ENCODE measurements at regions not wholly inside any gene's neighbourhood (a gene's known extent, or its start where the extent isn't known, plus 50 kb on each side); places are given as distances from the start of the nearest gene placed in this dataset.
"Not testable (repeated sequence)": the region's sequence is repeated elsewhere in the genome, so short reads cannot be mapped to it uniquely, and the experiment has no call there.

DNA sequence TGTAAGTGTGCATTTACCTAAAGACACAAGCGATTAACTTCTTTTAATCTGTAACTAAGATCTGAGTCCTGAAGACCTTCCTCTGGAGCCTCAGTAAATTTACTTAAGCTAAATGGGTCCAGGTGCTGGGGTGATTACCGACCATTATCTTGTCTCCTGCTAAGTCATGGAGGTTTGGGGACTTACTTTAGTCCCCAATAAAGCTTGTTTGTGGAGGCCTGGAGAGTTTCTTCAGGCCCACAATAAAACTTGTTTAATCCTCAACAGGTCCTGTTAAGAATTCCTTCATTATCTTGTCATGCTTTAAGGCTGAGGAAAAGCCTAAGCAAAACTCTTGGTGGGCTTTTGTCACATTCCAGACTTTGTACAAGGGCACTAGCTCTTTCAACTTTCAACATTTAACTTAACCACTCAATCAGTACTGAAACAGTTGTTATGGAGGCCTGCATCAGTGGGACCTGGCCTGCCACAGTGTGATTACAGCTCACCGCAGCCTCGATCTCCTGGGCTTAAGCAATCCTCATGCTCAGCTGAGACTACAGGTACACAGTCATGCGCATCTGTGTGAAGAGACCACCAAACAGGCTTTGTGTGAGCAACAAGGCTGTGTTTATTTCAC lies 84.0 kb downstream of the FMO4 start:
- no peak for DNase-seq (ENCODE audit: low spot score)

DNA sequence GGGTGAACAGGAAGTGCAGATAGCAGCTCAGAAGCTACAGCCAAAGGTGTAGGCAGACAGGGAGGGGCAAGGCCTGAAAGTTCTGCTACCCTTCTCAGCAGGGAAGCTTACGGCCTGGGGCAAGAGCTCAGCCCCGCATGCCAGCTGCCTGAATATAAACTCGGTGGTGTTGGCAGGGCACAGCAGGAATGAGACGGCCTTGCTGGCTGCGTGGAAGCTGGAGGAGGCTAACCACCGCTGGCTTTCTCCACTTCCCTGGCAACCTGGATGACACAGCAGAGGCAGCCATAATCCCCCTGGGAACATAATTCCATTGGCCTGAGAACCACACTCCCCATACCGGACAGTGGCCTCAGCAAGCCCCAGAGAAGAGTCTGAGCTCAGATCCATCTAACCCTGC lies 81.9 kb upstream of the PRRC2C start:
- DNase-seq (ENCODE audit: low spot score), result peak; percentile 75

DNA sequence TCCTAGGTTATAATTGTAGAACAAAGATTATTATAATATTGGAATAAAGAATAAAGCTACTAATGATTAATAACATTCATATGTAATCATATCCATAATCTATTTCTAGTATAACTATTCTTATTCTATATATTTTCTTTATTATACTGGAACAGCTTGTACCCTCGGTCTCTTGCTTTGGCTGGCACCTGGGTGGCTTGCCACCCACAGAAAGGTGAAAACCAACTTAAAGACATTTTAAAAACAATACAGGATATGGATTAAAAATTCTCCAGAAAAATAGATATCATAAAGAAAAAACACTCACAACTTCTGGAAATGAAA lies 80.0 kb upstream of the PRRC2C start:
- DNase-seq (ENCODE audit: low spot score), result no peak

DNA sequence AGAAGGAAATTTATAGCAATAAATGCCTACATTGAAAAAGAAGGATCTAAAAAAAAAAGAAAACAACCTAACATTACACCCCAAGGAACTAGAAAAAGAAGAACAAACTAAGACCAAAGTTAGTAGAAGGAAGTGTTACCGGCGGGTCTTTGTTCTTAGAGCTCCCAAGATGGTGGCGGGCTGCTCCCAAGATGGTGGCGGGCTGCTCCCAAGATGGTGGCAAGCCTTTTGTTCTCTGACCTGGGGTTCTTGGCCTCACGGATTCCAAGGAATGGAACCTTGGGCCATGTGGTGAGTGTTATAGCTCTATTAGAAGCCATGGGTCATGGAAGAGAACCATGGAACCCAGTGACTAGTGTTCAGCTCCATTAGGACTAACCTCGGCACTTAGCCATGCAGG lies 71.8 kb upstream of the PRRC2C start:
- DNase-seq (ENCODE audit: low spot score), result not testable (repeated sequence)

DNA sequence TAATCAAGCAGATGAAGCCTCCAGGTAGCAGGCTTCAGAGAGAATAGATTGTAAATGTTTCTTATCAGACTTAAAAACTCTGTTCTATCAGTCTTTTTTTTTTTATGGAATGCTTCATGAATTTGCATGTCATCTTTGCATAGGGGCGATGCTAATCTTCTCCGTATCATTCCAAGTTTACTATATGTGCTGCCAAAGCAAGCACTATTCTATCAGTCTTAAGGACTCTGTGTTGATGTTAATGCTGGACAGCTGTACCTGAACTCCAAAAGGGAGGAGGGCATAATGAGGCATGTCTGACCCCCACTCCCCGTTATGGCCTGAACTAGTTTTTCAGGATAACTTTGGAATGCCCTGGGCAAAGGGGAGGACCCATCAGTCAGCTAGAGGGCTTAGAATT lies 66.8 kb upstream of the PRRC2C start:
- DNase-seq (ENCODE audit: low spot score), result no peak

DNA sequence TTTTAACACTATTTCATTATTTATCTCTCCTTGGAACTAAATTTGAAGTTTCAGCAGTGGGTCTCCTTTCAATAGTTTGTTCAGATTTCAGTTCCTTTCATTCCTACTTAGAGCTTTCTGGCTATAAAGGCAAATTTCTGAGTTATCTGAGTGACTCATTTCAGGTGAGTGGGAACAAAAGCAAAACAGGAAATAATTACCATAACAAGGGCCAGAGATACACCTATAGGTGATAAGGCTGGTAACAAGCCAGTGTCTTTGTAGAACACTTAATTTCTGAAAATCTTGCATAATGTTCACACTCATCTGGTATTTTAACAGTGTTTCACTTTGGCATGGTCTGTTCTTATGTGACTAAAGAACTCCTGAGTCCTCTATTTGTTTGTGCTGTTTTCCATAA lies 64.5 kb upstream of the PRRC2C start:
- DNase-seq (ENCODE audit: low spot score), result no peak

DNA sequence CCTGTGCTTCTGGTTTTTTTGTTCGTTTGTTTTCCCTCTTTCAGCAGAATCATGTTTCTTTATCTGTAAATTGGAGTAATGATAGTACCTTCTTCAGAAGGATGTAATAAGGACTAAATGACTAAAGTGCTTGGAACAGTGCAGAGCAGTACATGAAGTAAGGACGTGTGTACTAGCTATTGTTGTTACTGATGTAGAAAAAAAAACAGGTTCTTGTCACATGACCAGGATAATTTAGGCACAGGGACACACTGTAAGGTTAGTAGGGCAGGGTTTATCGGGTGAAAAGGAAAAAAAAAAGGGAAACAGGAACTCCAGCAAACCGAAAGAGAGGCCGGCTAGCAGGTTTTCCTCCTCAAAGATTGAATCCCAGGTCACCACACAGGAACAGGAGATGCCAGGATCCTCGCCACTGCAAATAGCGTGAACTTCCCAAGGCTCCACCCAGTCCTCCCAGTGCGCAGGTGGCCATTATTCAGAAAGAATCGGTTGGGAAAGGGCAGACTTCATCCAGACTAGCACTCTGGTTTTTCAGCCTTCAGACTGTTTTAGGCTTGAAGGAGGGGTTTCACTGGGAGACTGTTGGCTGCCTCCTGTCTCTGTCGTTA lies 63.8 kb upstream of the PRRC2C start:
- no peak for DNase-seq (ENCODE audit: low spot score)

DNA sequence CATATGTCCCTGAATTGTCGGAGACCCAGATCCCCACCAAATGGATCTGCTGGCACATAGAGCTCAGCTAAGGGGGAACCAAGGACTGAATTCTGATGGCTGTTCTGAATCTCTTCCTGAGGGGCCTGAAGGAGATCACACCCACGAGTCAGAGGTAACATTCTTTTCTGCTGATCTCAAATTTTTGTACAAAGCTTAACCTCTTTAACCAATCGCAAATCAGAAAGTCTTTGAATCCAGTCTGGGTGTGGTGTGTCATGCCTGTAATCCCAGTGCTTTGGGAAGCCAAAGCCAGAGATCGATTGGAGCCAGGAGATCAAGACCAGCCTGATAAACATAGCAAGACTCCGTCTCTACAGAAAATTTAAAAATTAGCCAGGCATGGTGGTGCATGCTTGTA lies 62.8 kb upstream of the PRRC2C start:
- no peak for DNase-seq (ENCODE audit: low spot score)

DNA sequence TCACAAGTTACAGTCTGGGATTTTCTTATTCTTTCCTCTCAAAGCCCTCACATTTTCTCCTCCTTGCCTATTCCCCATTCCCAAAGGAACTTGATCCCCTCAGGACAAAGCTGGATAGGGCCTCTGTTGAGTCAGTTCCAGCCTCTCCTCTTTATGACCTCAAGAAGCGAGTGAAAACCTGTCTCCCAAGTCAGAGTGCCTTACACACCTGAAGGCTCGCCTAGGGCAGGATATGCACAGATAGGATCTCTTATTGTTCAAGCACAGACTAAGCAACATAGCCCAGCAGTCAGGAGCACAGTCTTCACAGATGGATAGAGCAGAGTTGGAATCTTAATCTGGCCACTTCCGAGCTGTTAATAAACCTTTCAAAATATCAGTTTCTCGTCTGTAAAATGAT lies 60.8 kb upstream of the PRRC2C start:
- no peak for DNase-seq (ENCODE audit: low spot score)

DNA sequence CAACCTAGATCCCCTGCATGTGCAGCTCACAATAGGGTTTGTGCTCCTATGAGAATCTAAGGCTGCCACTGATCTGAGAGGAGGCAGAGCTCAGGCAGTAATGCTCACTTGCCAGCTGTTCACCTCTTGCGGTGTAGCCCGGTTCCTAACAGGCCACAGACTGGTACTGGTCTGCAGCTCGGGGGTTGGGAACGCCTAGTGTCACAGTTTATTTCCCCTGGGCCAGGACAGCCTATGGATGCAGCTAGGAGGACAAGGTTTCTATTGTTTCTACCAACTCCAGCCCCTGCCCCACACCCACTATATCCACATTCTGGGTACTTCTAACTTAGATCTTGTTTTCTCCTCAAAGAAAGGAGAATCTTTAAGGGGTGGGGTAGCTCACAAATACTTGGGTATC lies 58.7 kb upstream of the PRRC2C start:
- DNase-seq (ENCODE audit: low spot score), result no peak

DNA sequence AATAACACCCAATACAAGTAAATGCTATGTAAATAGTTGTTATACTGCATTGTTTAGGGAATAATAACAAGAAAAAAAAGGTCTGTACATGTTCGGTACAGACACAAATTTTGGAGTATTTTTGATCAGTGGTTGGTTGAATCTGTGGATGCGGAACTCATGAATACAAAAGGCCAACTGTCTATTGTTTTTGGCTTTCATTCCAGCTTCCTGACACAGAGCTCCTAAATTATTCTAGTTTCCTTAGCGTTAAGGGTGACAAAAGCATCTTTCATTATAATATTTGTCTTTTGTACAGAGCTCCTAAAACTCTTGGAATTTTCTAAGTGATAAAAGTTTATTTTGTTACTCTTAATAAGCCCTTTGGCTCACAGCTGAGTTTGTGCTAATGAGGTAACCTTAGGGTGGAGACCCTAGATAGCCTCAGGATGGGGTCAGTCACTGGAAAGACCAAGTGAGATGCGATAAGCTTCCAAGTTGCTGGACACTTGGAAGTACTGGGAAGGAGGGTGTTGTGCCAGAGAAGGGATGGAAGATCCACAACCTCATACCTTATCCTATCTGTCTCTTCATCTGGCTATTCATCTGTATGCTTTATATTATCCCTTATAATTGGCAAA lies 57.4 kb upstream of the PRRC2C start:
- no peak for DNase-seq (ENCODE audit: low spot score)

DNA sequence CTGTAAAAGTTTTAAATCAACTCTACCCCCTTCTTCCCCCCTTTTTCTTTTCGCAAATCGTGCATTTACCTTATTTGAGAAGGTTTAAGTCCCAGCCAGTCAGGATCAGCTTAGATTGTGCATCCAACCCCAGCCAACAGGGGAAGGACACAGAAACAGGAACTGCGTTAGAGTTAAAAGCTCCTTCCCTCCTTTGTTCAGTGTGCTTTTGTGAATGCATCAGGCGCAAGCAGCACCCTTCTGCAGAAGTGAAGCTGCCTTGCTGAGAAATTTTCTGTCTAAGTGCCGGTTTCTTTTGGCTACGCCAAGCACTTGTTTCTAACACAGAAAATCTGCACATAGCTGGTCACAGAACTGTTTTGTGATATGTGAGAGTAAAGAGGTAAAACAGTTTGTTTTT lies 56.2 kb upstream of the PRRC2C start:
- DNase-seq (ENCODE audit: low spot score), result no peak

DNA sequence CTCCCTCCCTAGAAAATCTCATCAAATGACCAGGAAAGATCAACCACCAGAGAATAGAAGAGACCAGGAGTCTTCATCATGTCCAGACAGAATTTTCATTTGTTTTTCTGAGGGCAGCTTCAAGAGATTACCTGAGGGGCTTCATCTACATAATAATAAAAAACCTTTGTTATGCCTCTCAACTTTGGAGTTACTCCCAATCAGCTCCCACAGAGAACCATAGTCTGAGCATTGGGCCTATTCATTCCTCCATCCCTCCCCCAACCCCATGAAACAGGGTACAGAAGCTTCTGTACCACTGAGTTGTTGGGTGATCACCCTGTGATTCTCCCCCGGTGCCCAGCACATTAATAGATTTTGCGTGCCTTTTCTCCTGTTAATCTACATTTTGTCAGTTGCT lies 53.3 kb upstream of the PRRC2C start:
- DNase-seq (ENCODE audit: low spot score), result no peak

DNA sequence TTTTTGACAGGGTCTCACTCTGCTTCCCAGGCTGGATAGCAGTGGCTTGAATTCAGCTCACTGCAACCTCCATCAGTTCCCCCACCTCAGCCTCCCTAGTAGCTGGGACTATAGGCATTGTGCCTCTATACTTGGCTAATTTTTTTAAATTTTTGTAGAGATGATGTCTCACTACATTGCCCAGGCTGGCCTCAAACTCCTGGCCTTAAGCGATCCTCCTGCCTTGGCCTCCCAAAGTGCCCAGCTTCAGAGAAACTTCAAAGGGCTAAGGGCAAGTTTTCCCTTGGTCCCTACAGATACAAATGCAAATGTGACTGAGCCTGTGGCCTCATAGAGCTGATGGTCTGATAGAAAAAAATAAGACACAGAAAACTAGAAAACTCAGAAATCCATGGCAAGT lies 52.9 kb upstream of the PRRC2C start:
- DNase-seq (ENCODE audit: low spot score), result no peak

DNA sequence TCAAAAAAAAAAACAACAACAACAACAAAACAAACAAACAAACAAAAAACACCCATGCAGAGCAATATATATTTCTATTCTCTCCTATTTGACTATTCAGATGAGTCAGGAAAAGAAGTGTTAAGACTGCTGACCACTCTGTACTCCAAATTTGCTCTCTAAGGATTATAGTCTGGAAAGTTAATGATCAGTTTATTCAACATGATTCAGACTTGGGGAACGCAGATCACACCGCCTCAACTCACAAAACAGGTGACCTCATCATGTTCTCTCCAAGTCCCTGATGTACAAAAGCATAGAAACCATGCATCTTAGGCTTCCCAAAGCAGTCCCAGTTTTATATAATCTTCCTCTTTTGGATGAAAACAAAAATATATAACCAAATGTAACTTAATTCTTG lies 51.9 kb upstream of the PRRC2C start:
- peak; percentile 44 for DNase-seq (ENCODE audit: low spot score)

DNA sequence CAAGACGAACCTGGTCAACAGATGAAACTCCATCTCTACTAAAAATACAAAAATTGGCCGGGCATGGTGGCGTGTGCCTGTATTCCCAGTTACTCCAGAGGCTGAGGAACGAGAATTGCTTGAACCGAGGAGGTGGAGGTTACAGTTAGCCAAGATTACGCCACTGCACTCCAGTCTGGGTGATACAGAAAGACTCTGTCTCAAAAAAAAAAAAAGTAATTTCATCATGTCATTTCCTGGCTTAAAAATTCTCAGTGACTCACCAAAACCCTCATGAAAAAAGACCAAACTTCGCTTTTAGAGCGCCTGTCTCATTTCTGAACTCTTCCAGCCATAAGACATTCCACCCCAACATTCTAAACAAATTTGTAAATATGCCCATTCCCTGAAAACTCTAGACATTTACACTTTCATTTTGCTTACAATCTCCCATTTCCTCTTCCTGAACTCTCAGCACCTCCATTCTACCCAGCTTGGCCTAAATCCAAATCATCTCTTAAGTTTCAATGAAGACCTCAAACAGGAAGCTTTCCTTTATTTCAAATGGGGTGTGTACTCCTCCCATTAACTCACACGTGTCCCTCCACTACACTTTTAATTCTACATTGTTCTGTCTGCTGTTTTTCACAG lies 50.5 kb upstream of the PRRC2C start:
- peak; percentile 82 for DNase-seq (ENCODE audit: low spot score)

Data from H4 (cell line).